DND-41 (cell line): ENCODE measurements at regions not wholly inside any gene's neighbourhood (a gene's known extent, or its start where the extent isn't known, plus 50 kb on each side); places are given as distances from the start of the nearest gene placed in this dataset.

Source experiments
- EZH2 ChIP-seq: IDR thresholded peaks from 3 replicates; pipeline ENCODE4 v1.6.1; 2012; ENCODE audit warnings: borderline replicate concordance, low read depth, mild to moderate bottlenecking, moderate library complexity, low read length, inconsistent platforms; ENCODE audit not compliant: severe bottlenecking
- TF ChIP-seq, protein P1 (sequence below): IDR thresholded peaks from 2 replicates; pipeline ENCODE4 v1.5.1; 2012; ENCODE audit warnings: borderline replicate concordance, low read length, moderate library complexity, mild to moderate bottlenecking; ENCODE audit not compliant: poor library complexity, severe bottlenecking; ENCODE audit errors: extremely low read depth

GRCh38 chr10:83037653-83038052, 1101.7 kb upstream of the GHITM start:
- TF ChIP-seq, protein P1, sequence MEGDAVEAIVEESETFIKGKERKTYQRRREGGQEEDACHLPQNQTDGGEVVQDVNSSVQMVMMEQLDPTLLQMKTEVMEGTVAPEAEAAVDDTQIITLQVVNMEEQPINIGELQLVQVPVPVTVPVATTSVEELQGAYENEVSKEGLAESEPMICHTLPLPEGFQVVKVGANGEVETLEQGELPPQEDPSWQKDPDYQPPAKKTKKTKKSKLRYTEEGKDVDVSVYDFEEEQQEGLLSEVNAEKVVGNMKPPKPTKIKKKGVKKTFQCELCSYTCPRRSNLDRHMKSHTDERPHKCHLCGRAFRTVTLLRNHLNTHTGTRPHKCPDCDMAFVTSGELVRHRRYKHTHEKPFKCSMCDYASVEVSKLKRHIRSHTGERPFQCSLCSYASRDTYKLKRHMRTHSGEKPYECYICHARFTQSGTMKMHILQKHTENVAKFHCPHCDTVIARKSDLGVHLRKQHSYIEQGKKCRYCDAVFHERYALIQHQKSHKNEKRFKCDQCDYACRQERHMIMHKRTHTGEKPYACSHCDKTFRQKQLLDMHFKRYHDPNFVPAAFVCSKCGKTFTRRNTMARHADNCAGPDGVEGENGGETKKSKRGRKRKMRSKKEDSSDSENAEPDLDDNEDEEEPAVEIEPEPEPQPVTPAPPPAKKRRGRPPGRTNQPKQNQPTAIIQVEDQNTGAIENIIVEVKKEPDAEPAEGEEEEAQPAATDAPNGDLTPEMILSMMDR = no peak
- no peak for TF ChIP-seq EZH2
